PC-3 (cell line): ENCODE measurements at regions not wholly inside any gene's neighbourhood (a gene's known extent, or its start where the extent isn't known, plus 50 kb on each side); places are given as distances from the start of the nearest gene placed in this dataset.

Experiments used
- ATAC-seq: fragments of 200-7000 bp; cut with Tn5 transposase; 2 replicates; pipeline ENCODE4 v1.9.1; 2020; ENCODE audit warnings: mild to moderate bottlenecking, moderate library complexity
- BruUV-seq: library from RNA; stranded (reverse); fragments of 400-500 nt; replicated peaks from 2 replicates; lab custom pipeline; 2021; lab: Mats Ljungman, UMichigan
- CTCF ChIA-PET: fragments of 300-600 bp; sonication (Branson Sonifier 250); formaldehyde crosslinking; loops from one replicate; lab custom pipeline; 2022; ENCODE audit warnings: antibody characterized with exemption; lab: Charles Lee
- POLR2A ChIA-PET: fragments of 300-600 bp; sonication (Branson Sonifier 250); formaldehyde crosslinking; loops from one replicate; lab custom pipeline; 2022; ENCODE audit warnings: antibody characterized with exemption; ENCODE audit not compliant: unreplicated experiment; lab: Charles Lee
- DNase-seq: peaks from one replicate; pipeline ENCODE4 v3.0.0-alpha.2; 2015
- H2AFZ ChIP-seq: fragments of 300-600 bp; sonication (generic); 2 replicates; pipeline ENCODE4 v1.6.0; 2016; ENCODE audit warnings: antibody characterized with exemption, low read length
- H3F3A ChIP-seq: fragments of 300-600 bp; sonication (generic); one replicate; pipeline ENCODE4 v1.6.0; 2017; ENCODE audit warnings: antibody characterized with exemption, low read length, control low read depth, mild to moderate bottlenecking; ENCODE audit not compliant: unreplicated experiment
- H3K27ac ChIP-seq: fragments of 300-600 bp; sonication (generic); 2 replicates; pipeline ENCODE4 v1.5.1; 2016; ENCODE audit warnings: mild to moderate bottlenecking, low read length
- H3K27me3 ChIP-seq: fragments of 300-600 bp; sonication (generic); 2 replicates; pipeline ENCODE4 v1.6.1; 2016; ENCODE audit warnings: low read length, mixed read lengths
- H3K36me3 ChIP-seq: fragments of 300-600 bp; sonication (generic); 2 replicates; pipeline ENCODE4 v1.6.1; 2016; ENCODE audit warnings: low read depth, mixed run types, low read length, mixed read lengths
- H3K4me1 ChIP-seq: fragments of 300-600 bp; sonication (generic); 2 replicates; pipeline ENCODE4 v1.5.1; 2016; ENCODE audit warnings: low read length; ENCODE audit not compliant: insufficient read depth
- H3K4me2 ChIP-seq: fragments of 300-600 bp; sonication (generic); 2 replicates; pipeline ENCODE4 v1.6.0; 2016; ENCODE audit warnings: low read length
- H3K4me3 ChIP-seq: fragments of 300-600 bp; sonication (generic); 2 replicates; pipeline ENCODE4 v1.5.1; 2016; ENCODE audit warnings: mild to moderate bottlenecking, low read length, mixed read lengths
- H3K79me2 ChIP-seq: fragments of 300-600 bp; sonication (generic); 2 replicates; pipeline ENCODE4 v1.6.1; 2017; ENCODE audit warnings: low read length, mixed read lengths
- H3K9ac ChIP-seq: fragments of 300-600 bp; sonication (generic); 2 replicates; pipeline ENCODE4 v1.6.0; 2016; ENCODE audit warnings: mild to moderate bottlenecking, low read length
- H3K9me2 ChIP-seq: fragments of 300-600 bp; sonication (generic); replicated peaks from 2 replicates; pipeline ENCODE4 v1.6.1; 2016; ENCODE audit warnings: mixed run types, low read length, mixed read lengths
- H3K9me3 ChIP-seq: fragments of 300-600 bp; sonication (generic); 2 replicates; pipeline ENCODE4 v1.6.1; 2016; ENCODE audit warnings: low read length, mixed read lengths
- H4K20me1 ChIP-seq: fragments of 300-600 bp; sonication (generic); 2 replicates; pipeline ENCODE4 v1.6.1; 2016; ENCODE audit warnings: low read length, mixed read lengths
- CTCF ChIP-seq: fragments of 300-600 bp; sonication (generic); conservative IDR thresholded peaks from 2 replicates; pipeline ENCODE4 v1.5.1; 2017; ENCODE audit warnings: antibody characterized with exemption, low read depth, mild to moderate bottlenecking, low read length
- EZH2 ChIP-seq: fragments of 300-600 bp; sonication (generic); IDR thresholded peaks from one replicate; pipeline ENCODE4 v1.6.1; 2017; ENCODE audit warnings: antibody characterized with exemption, mild to moderate bottlenecking, low read length; ENCODE audit not compliant: unreplicated experiment
- EZH2phosphoT487 ChIP-seq: fragments of 300-600 bp; sonication (generic); IDR thresholded peaks from 2 replicates; pipeline ENCODE4 v1.6.1; 2018; ENCODE audit warnings: mild to moderate bottlenecking, antibody characterized with exemption, low read length, borderline replicate concordance
- intact Hi-C: fragments of 100-400 bp; cut with micrococcal nuclease; formaldehyde crosslinking; loops from 2 replicates; pipeline ENCODE4 v1.9.0; 2023

- no peak overlapping the region for H3K9ac ChIP-seq
- peak overlapping the region; percentile 30; the same call in 1 of the 2 replicates for H3K4me2 ChIP-seq
- no peaks in the 10 kb centered on the region for H3F3A ChIP-seq
- TF ChIP-seq EZH2phosphoT487, result no peak
- TF ChIP-seq CTCF, result no peak
- no peak for TF ChIP-seq EZH2
- intact Hi-C loops, result no loop called here
- ChIA-PET POLR2A (no interaction called here), CTCF (no interaction called here)
- BruUV-seq, result no TSS peak
- no peak overlapping the region for H3K4me3 ChIP-seq
- H3K9me3 ChIP-seq, result no peaks in the 10 kb centered on the region
- H3K27ac ChIP-seq, result no peak overlapping the region
- no peaks in the 10 kb centered on the region for H3K36me3 ChIP-seq
- H3K9me2 ChIP-seq, result no peaks in the 10 kb centered on the region
- ATAC-seq, result no peak
- DNase-seq, result peak; percentile 63
- H3K27me3 ChIP-seq, result no peaks in the 10 kb centered on the region
- H3K4me1 ChIP-seq, result peaks cover 26% of the 10 kb centered on the region
- no peak overlapping the region for H2AFZ ChIP-seq
- no peaks in the 10 kb centered on the region for H3K79me2 ChIP-seq
- H4K20me1 ChIP-seq, result no peaks in the 10 kb centered on the region
Measured at GRCh38 chr6:3522561-3523260, 65.9 kb upstream of the SLC22A23 start.

GRCh38 chr6:3520281-3521230 lies 63.7 kb upstream of the SLC22A23 start:
- no TSS peak for BruUV-seq
- intact Hi-C loops, result no loop called here
- POLR2A ChIA-PET, result no interaction called here

GRCh38 chr6:3518356-3519190 lies 61.7 kb upstream of the SLC22A23 start:
- Histone ChIP-seq H3K9ac (peak overlapping the region; percentile 56), H3K9me2 (no peaks in the 10 kb centered on the region), H3F3A (no peaks in the 10 kb centered on the region), H3K4me3 (no peak overlapping the region), H3K4me1 (peaks cover 31% of the 10 kb centered on the region), H3K4me2 (peak overlapping the region; percentile 36), H3K27ac (peak overlapping the region; percentile 73), H3K9me3 (no peaks in the 10 kb centered on the region), H3K27me3 (no peaks in the 10 kb centered on the region), H3K36me3 (no peaks in the 10 kb centered on the region), H3K79me2 (no peaks in the 10 kb centered on the region), H4K20me1 (no peaks in the 10 kb centered on the region), H2AFZ (peak overlapping the region; percentile 69)
- TF ChIP-seq EZH2, result no peak
- no peak for TF ChIP-seq CTCF
- no peak for TF ChIP-seq EZH2phosphoT487
- ChIA-PET CTCF (interaction anchor here (0.6 kb wide), 1 partner anchor 237 kb away, joined by 3 read pairs; no protein-coding TSS in a partner anchor), POLR2A (no interaction called here)
- ATAC-seq (peak; percentile 98), DNase-seq (peak; percentile 90)
- BruUV-seq, result no TSS peak
- intact Hi-C loops, result loop anchor here (1.0 kb wide), 1 partner anchor 18 kb away; no protein-coding TSS in a partner anchor

More at GRCh38 chr6:3520281-3521230, 63.7 kb upstream of the SLC22A23 start:
- H3F3A ChIP-seq, result no peaks in the 10 kb centered on the region
- no peak for TF ChIP-seq EZH2phosphoT487
- no peak overlapping the region for H2AFZ ChIP-seq
- H3K27ac ChIP-seq, result no peak overlapping the region
- no peak for DNase-seq
- H3K79me2 ChIP-seq, result no peaks in the 10 kb centered on the region
- peaks cover 31% of the 10 kb centered on the region for H3K4me1 ChIP-seq
- H3K36me3 ChIP-seq, result no peaks in the 10 kb centered on the region
- no peaks in the 10 kb centered on the region for H3K27me3 ChIP-seq
- H3K9ac ChIP-seq, result no peak overlapping the region
- H4K20me1 ChIP-seq, result no peaks in the 10 kb centered on the region
- no peak for ATAC-seq
- H3K9me3 ChIP-seq, result no peaks in the 10 kb centered on the region
- H3K9me2 ChIP-seq, result no peaks in the 10 kb centered on the region
- H3K4me3 ChIP-seq, result no peak overlapping the region
- CTCF ChIA-PET, result no interaction called here
- no peak overlapping the region for H3K4me2 ChIP-seq
